IMR-90 (cell line): ENCODE measurements at regions not wholly inside any gene's neighbourhood (a gene's known extent, or its start where the extent isn't known, plus 50 kb on each side); places are given as distances from the start of the nearest gene placed in this dataset.

Source experiments
- ATAC-seq: fragments of 200-7000 bp; cut with Tn5 transposase; 2 replicates; pipeline ENCODE4 v1.9.1; 2020; ENCODE audit warnings: low read depth, mild to moderate bottlenecking, moderate library complexity
- BruUV-seq: library from RNA; stranded (reverse); fragments of 400-500 nt; replicated peaks from 2 replicates; lab custom pipeline; 2021; lab: Mats Ljungman, UMichigan
- CTCF ChIA-PET: fragments of 300-600 bp; formaldehyde crosslinking; extraction: SDS; loops from one replicate; lab custom pipeline; 2021; ENCODE audit warnings: antibody characterized with exemption; lab: Yijun Ruan, JAX
- POLR2A ChIA-PET: fragments of 300-600 bp; sonication (Branson Sonifier 250); formaldehyde crosslinking; loops from one replicate; lab custom pipeline; 2022; ENCODE audit warnings: antibody characterized with exemption; ENCODE audit not compliant: unreplicated experiment; lab: Charles Lee
- DNase-seq: peaks from one replicate; pipeline ENCODE4 v3.0.0; 2013
- H2AFZ ChIP-seq: replicated peaks from 2 replicates; pipeline ENCODE3; 2013; ENCODE audit warnings: low read length, mild to moderate bottlenecking; ENCODE audit not compliant: poor library complexity
- H2AK5ac ChIP-seq: 2 replicates; pipeline ENCODE4 v1.6.1; 2013; ENCODE audit warnings: low read depth, low read length, inconsistent platforms
- H2AK9ac ChIP-seq: replicated peaks from 2 replicates; pipeline ENCODE3; 2013; ENCODE audit warnings: mild to moderate bottlenecking, low read depth, low read length, moderate library complexity; ENCODE audit not compliant: poor library complexity
- H2BK120ac ChIP-seq: 2 replicates; pipeline ENCODE4 v1.6.1; 2013; ENCODE audit warnings: low read depth, low read length, inconsistent platforms
- H2BK15ac ChIP-seq: 3 replicates; pipeline ENCODE4 v1.6.1; 2013; ENCODE audit warnings: low read depth, low read length, inconsistent platforms
- H2BK20ac ChIP-seq: 2 replicates; pipeline ENCODE4 v1.6.1; 2013; ENCODE audit warnings: low read depth, mild to moderate bottlenecking, inconsistent platforms, low read length, moderate library complexity
- H2BK5ac ChIP-seq: 2 replicates; pipeline ENCODE4 v1.6.1; 2013; ENCODE audit warnings: mild to moderate bottlenecking, low read depth, low read length, inconsistent platforms; ENCODE audit not compliant: poor library complexity, severe bottlenecking
- H3K14ac ChIP-seq: replicated peaks from 2 replicates; pipeline ENCODE4 v1.6.1; 2013; ENCODE audit warnings: low read depth, low read length, inconsistent platforms
- H3K18ac ChIP-seq: 2 replicates; pipeline ENCODE4 v1.6.1; 2013; ENCODE audit warnings: low read depth, low read length, control low read depth
- H3K23ac ChIP-seq: 2 replicates; pipeline ENCODE4 v1.6.1; 2013; ENCODE audit warnings: low read depth, low read length, inconsistent platforms
- H3K27ac ChIP-seq: 2 replicates; pipeline ENCODE4 v1.5.1; 2013; ENCODE audit warnings: mild to moderate bottlenecking, control low read depth, low read length; ENCODE audit not compliant: insufficient read depth
- H3K27me3 ChIP-seq: 2 replicates; pipeline ENCODE4 v1.6.1; 2013; ENCODE audit warnings: low read length; ENCODE audit not compliant: control insufficient read depth, insufficient read depth
- H3K36me3 ChIP-seq: 2 replicates; pipeline ENCODE4 v1.6.1; 2013; ENCODE audit warnings: low read length, mixed read lengths; ENCODE audit not compliant: control insufficient read depth, insufficient read depth
- H3K4ac ChIP-seq: 2 replicates; pipeline ENCODE4 v1.6.1; 2013; ENCODE audit warnings: low read depth, low read length, inconsistent platforms
- H3K4me1 ChIP-seq: 2 replicates; pipeline ENCODE4 v1.6.1; 2013; ENCODE audit warnings: low read length, mixed read lengths; ENCODE audit not compliant: control insufficient read depth, insufficient read depth
- H3K4me2 ChIP-seq: 2 replicates; pipeline ENCODE4 v1.6.1; 2013; ENCODE audit warnings: low read depth, mild to moderate bottlenecking, control low read depth, low read length, moderate library complexity
- H3K4me3 ChIP-seq: 2 replicates; pipeline ENCODE4 v1.5.1; 2013; ENCODE audit warnings: low read depth, mild to moderate bottlenecking, control low read depth, low read length, moderate library complexity; ENCODE audit not compliant: insufficient read depth
- H3K56ac ChIP-seq: 2 replicates; pipeline ENCODE4 v1.6.1; 2013; ENCODE audit warnings: low read length, inconsistent platforms; ENCODE audit not compliant: insufficient read depth; ENCODE audit errors: extremely low read depth
- H3K79me1 ChIP-seq, 2 experiments: 2 replicates each; pipeline ENCODE4 v1.6.1; 2013; ENCODE audit warnings: low read length in 2 of 2, inconsistent platforms in 1 of 2, low read depth in 1 of 2
- H3K9ac ChIP-seq: 2 replicates; pipeline ENCODE4 v1.6.1; 2013; ENCODE audit warnings: low read depth, low read length, control low read depth
- H3K9me1 ChIP-seq: 2 replicates; pipeline ENCODE4 v1.6.1; 2013; ENCODE audit warnings: low read length, inconsistent platforms; ENCODE audit not compliant: insufficient read depth
- H3K9me3 ChIP-seq: 2 replicates; pipeline ENCODE4 v1.6.1; 2013; ENCODE audit warnings: low read length; ENCODE audit not compliant: control insufficient read depth, insufficient read depth
- H4K20me1 ChIP-seq: 2 replicates; pipeline ENCODE4 v1.6.1; 2013; ENCODE audit warnings: low read length, inconsistent platforms; ENCODE audit not compliant: insufficient read depth
- H4K5ac ChIP-seq: 2 replicates; pipeline ENCODE4 v1.6.1; 2013; ENCODE audit warnings: mild to moderate bottlenecking, low read depth, low read length, control low read depth
- H4K8ac ChIP-seq, 2 experiments: 2 replicates each; pipeline ENCODE4 v1.6.1; 2013; ENCODE audit warnings: low read depth in 2 of 2, low read length in 2 of 2, control low read depth in 1 of 2, inconsistent platforms in 1 of 2
- H4K91ac ChIP-seq: 2 replicates; pipeline ENCODE4 v1.6.1; 2013; ENCODE audit warnings: low read depth, low read length, inconsistent platforms; ENCODE audit not compliant: insufficient read depth
- BHLHE40 ChIP-seq: fragments of 150-350 bp; IDR thresholded peaks from 2 replicates; pipeline ENCODE4 v1.6.1; 2016; ENCODE audit warnings: mild to moderate bottlenecking, low read depth, low read length
- CEBPB ChIP-seq: IDR thresholded peaks from 2 replicates; pipeline ENCODE4 v1.6.1; 2012; ENCODE audit warnings: low read depth, low read length, improper control_type of control experiment
- CHD1 ChIP-seq: IDR thresholded peaks from 2 replicates; pipeline ENCODE4 v1.6.1; 2012; ENCODE audit warnings: low read depth, low read length, improper control_type of control experiment
- FOS ChIP-seq: fragments of 150-350 bp; IDR thresholded peaks from 2 replicates; pipeline ENCODE4 v1.6.1; 2016; ENCODE audit warnings: low read depth, low read length
- MAFK ChIP-seq: IDR thresholded peaks from 2 replicates; pipeline ENCODE4 v1.6.1; 2012; ENCODE audit warnings: low read depth, low read length, improper control_type of control experiment
- MAZ ChIP-seq: IDR thresholded peaks from 2 replicates; pipeline ENCODE4 v1.6.1; 2012; ENCODE audit warnings: low read depth, mild to moderate bottlenecking, low read length, improper control_type of control experiment, moderate library complexity, borderline replicate concordance
- MXI1 ChIP-seq: IDR thresholded peaks from 2 replicates; pipeline ENCODE4 v1.6.1; 2012; ENCODE audit warnings: low read depth, mild to moderate bottlenecking, low read length, moderate library complexity, borderline replicate concordance
- NFE2L2 ChIP-seq: fragments of 150-350 bp; IDR thresholded peaks from 2 replicates; pipeline ENCODE4 v1.6.1; 2016; ENCODE audit warnings: low read depth, mild to moderate bottlenecking, low read length
- POLR2A ChIP-seq: IDR thresholded peaks from 2 replicates; pipeline ENCODE4 v1.6.1; 2012; ENCODE audit warnings: mild to moderate bottlenecking, low read depth, low read length
- RAD21 ChIP-seq: IDR thresholded peaks from 2 replicates; pipeline ENCODE4 v1.6.1; 2012; ENCODE audit warnings: low read length, improper control_type of control experiment
- RCOR1 ChIP-seq: IDR thresholded peaks from 2 replicates; pipeline ENCODE4 v1.6.1; 2012; ENCODE audit warnings: mild to moderate bottlenecking, low read length, improper control_type of control experiment; ENCODE audit not compliant: insufficient replicate concordance
- RFX5 ChIP-seq: IDR thresholded peaks from 2 replicates; pipeline ENCODE4 v1.8.0; 2012; ENCODE audit warnings: low read depth, mild to moderate bottlenecking, low read length, moderate library complexity
- SMC3 ChIP-seq: fragments of 150-350 bp; IDR thresholded peaks from 2 replicates; pipeline ENCODE4 v1.6.1; 2016; ENCODE audit warnings: low read depth, mild to moderate bottlenecking, antibody characterized with exemption, low read length, moderate library complexity
- USF2 ChIP-seq: fragments of 150-350 bp; IDR thresholded peaks from 2 replicates; pipeline ENCODE4 v1.6.1; 2017; ENCODE audit warnings: mild to moderate bottlenecking, antibody characterized with exemption, low read length, low read depth
- WGBS, 2 experiments: methylation state at CpG; one replicate each; pipeline versions ENCODE4 v1.1.5 to v1.1.7; 2013; ENCODE audit warnings: missing lambda C conversion rate in 2 of 2; ENCODE audit not compliant: insufficient read length in 1 of 2; ENCODE audit errors: extremely low coverage in 2 of 2; 5-methylcytosine and 5-hydroxymethylcytosine counted together
- dilution Hi-C: fragments of 300-500 bp; cut with HindIII; formaldehyde crosslinking; loops from one replicate; pipeline ENCODE4 v1.14.3; 2018; ENCODE audit warnings: low sequenced_read_pairs; ENCODE audit not compliant: unreplicated experiment
- in situ Hi-C: fragments of 300-500 bp; cut with MboI; formaldehyde crosslinking; loops from 3 replicates; pipeline ENCODE4 v1.14.3; 2019; ENCODE audit warnings: low sequenced_read_pairs, inconsistent platforms, mixed read lengths
- intact Hi-C: fragments of 100-400 bp; cut with micrococcal nuclease; formaldehyde crosslinking; loops from 2 replicates; pipeline ENCODE4 v1.10.0; 2022
- TF ChIP-seq, protein P1 (sequence below): conservative IDR thresholded peaks from 2 replicates; pipeline ENCODE4 v1.5.1; 2012; ENCODE audit warnings: mild to moderate bottlenecking, low read depth, low read length, improper control_type of control experiment
- TF ChIP-seq, protein P2 (sequence below): fragments of 150-350 bp; IDR thresholded peaks from 2 replicates; pipeline ENCODE4 v1.6.1; 2016; ENCODE audit warnings: low read depth, mild to moderate bottlenecking, low read length, moderate library complexity, borderline replicate concordance

GRCh38 chr6:141347906-141348492 is 784.7 kb upstream of the GJE1 start:
- no peak overlapping the region for H3K14ac ChIP-seq
- no peak for ATAC-seq
- dilution Hi-C loops, result no loop called here

More at GRCh38 chr6:141347906-141348492, 784.7 kb upstream of the GJE1 start:
- Histone ChIP-seq H2BK15ac (no peak overlapping the region; the same call in 2 of the 3 replicates), H4K20me1 (no peaks in the 10 kb centered on the region), H3K9me3 (no peaks in the 10 kb centered on the region), H3K4me2 (no peak overlapping the region), H4K5ac (no peak overlapping the region), H3K4me3 (no peak overlapping the region), H3K9me1 (no peaks in the 10 kb centered on the region), H3K23ac (no peak overlapping the region), H2BK5ac (no peak overlapping the region), H3K18ac (no peak overlapping the region), H2AK5ac (no peak overlapping the region), H2AFZ (no peak overlapping the region), H3K4me1 (no peaks in the 10 kb centered on the region), H4K91ac (no peak overlapping the region), H3K79me1 (no peaks in the 10 kb centered on the region), H3K36me3 (no peaks in the 10 kb centered on the region), H4K8ac (no peak overlapping the region), H3K56ac (no peak overlapping the region), H3K27ac (no peak overlapping the region), H2BK20ac (no peak overlapping the region), H2BK120ac (no peak overlapping the region), H3K4ac (no peak overlapping the region), H3K9ac (no peak overlapping the region), H2AK9ac (no peak overlapping the region), H3K27me3 (no peaks in the 10 kb centered on the region)
- in situ Hi-C loops, result no loop called here
- CTCF ChIA-PET, result no interaction called here
- intact Hi-C loops, result no loop called here
- BruUV-seq, result no TSS peak
- TF ChIP-seq CEBPB (no peak), USF2 (no peak), RCOR1 (no peak), POLR2A (no peak), FOS (no peak), BHLHE40 (no peak), MXI1 (no peak), SMC3 (no peak), NFE2L2 (no peak), MAFK (no peak), CHD1 (no peak), RAD21 (no peak), MAZ (no peak), RFX5 (no peak)
- TF ChIP-seq, protein P1, sequence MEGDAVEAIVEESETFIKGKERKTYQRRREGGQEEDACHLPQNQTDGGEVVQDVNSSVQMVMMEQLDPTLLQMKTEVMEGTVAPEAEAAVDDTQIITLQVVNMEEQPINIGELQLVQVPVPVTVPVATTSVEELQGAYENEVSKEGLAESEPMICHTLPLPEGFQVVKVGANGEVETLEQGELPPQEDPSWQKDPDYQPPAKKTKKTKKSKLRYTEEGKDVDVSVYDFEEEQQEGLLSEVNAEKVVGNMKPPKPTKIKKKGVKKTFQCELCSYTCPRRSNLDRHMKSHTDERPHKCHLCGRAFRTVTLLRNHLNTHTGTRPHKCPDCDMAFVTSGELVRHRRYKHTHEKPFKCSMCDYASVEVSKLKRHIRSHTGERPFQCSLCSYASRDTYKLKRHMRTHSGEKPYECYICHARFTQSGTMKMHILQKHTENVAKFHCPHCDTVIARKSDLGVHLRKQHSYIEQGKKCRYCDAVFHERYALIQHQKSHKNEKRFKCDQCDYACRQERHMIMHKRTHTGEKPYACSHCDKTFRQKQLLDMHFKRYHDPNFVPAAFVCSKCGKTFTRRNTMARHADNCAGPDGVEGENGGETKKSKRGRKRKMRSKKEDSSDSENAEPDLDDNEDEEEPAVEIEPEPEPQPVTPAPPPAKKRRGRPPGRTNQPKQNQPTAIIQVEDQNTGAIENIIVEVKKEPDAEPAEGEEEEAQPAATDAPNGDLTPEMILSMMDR, result no peak
- TF ChIP-seq, protein P2, sequence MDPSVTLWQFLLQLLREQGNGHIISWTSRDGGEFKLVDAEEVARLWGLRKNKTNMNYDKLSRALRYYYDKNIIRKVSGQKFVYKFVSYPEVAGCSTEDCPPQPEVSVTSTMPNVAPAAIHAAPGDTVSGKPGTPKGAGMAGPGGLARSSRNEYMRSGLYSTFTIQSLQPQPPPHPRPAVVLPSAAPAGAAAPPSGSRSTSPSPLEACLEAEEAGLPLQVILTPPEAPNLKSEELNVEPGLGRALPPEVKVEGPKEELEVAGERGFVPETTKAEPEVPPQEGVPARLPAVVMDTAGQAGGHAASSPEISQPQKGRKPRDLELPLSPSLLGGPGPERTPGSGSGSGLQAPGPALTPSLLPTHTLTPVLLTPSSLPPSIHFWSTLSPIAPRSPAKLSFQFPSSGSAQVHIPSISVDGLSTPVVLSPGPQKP, result no peak
- POLR2A ChIA-PET, result no interaction called here
- 100% methylated on average over 1 of the region's 3 CpGs; no CpG with 5 or more reads in 1 of the 2 experiments for WGBS, 2 experiments
- DNase-seq, result no peak
